H1 (cell line): ENCODE measurements at regions not wholly inside any gene's neighbourhood (a gene's known extent, or its start where the extent isn't known, plus 50 kb on each side); places are given as distances from the start of the nearest gene placed in this dataset.

ENCODE experiments used
- CTCF ChIA-PET: fragments of 300-600 bp; sonication (Branson Sonifier 250); formaldehyde crosslinking; loops from one replicate; lab custom pipeline; 2021; ENCODE audit not compliant: partially characterized antibody; lab: Charles Lee
- POLR2A ChIA-PET: fragments of 300-600 bp; sonication (Branson Sonifier 250); formaldehyde crosslinking; loops from one replicate; lab custom pipeline; 2021; ENCODE audit warnings: inconsistent platforms; ENCODE audit not compliant: partially characterized antibody; lab: Charles Lee
- DNase-seq, 2 experiments: peaks; one replicate each; pipeline versions ENCODE4 v3.0.0 to v3.0.0-alpha.2; 2010 to 2022; ENCODE audit warnings: low spot score in 2 of 2, low read depth in 1 of 2, mixed read lengths in 1 of 2
- FAIRE-seq: peaks from 2 replicates; lab custom pipeline; 2011; peaks lifted over from hg19 to GRCh38; lab: Jason Lieb, UNC
- H2AFZ ChIP-seq: 2 replicates; pipeline ENCODE4 v1.8.1; 2012; ENCODE audit warnings: low read length, inconsistent platforms
- H2AK5ac ChIP-seq: 2 replicates; pipeline ENCODE4 v1.6.1; 2013; ENCODE audit warnings: low read depth, low read length
- H2BK120ac ChIP-seq: replicated peaks from 2 replicates; pipeline ENCODE3; 2013; ENCODE audit warnings: low read depth, low read length, inconsistent platforms
- H2BK12ac ChIP-seq: 2 replicates; pipeline ENCODE4 v1.6.1; 2013; ENCODE audit warnings: low read depth, low read length
- H2BK15ac ChIP-seq: 2 replicates; pipeline ENCODE4 v1.6.1; 2013; ENCODE audit warnings: low read length
- H2BK20ac ChIP-seq: 2 replicates; pipeline ENCODE4 v1.6.1; 2013; ENCODE audit warnings: low read length
- H2BK5ac ChIP-seq: 2 replicates; pipeline ENCODE4 v1.6.1; 2013; ENCODE audit warnings: low read depth, low read length
- H3K14ac ChIP-seq: 2 replicates; pipeline ENCODE4 v1.6.1; 2013; ENCODE audit warnings: inconsistent platforms; ENCODE audit not compliant: insufficient read length
- H3K18ac ChIP-seq: 2 replicates; pipeline ENCODE4 v1.6.1; 2013; ENCODE audit warnings: low read length; ENCODE audit errors: extremely low read depth
- H3K23ac ChIP-seq: 2 replicates; pipeline ENCODE4 v1.6.1; 2013; ENCODE audit warnings: inconsistent platforms; ENCODE audit not compliant: insufficient read length
- H3K23me2 ChIP-seq: 2 replicates; pipeline ENCODE4 v1.6.1; 2013; ENCODE audit warnings: low read depth, low read length
- H3K27ac ChIP-seq: 2 replicates; pipeline ENCODE4 v1.6.1; 2011; ENCODE audit warnings: low read depth, low read length, inconsistent platforms
- H3K27me3 ChIP-seq, 4 experiments: replicated peaks in 1 of 4; 1 replicate in 1 of 4; 2 replicates in 3 of 4; pipeline versions ENCODE4 v1.6.1 to v1.8.1; 2011 to 2013; ENCODE audit warnings: low read length in 3 of 4, mild to moderate bottlenecking in 3 of 4, inconsistent platforms in 2 of 4, mixed read lengths in 2 of 4, moderate library complexity in 1 of 4; ENCODE audit not compliant: control insufficient read depth in 3 of 4, insufficient read depth in 3 of 4; ENCODE audit errors: extremely low read depth in 1 of 4
- H3K36me3 ChIP-seq, 4 experiments: 2 replicates each; pipeline versions ENCODE4 v1.6.1 to v1.8.1; 2011 to 2013; ENCODE audit warnings: mild to moderate bottlenecking in 4 of 4, low read length in 3 of 4, moderate library complexity in 2 of 4, control low read depth in 1 of 4, inconsistent platforms in 1 of 4; ENCODE audit not compliant: insufficient read depth in 4 of 4, control insufficient read depth in 2 of 4
- H3K4ac ChIP-seq: replicated peaks from 2 replicates; pipeline ENCODE3; 2013; ENCODE audit warnings: low read length, low read depth, mixed read lengths, inconsistent platforms; ENCODE audit not compliant: insufficient read length
- H3K4me1 ChIP-seq, 4 experiments: replicated peaks in 1 of 4; 1 replicate in 1 of 4; 2 replicates in 3 of 4; pipeline versions ENCODE4 v1.6.1 to v1.8.1; 2011 to 2013; ENCODE audit warnings: low read length in 3 of 4, inconsistent platforms in 2 of 4, mixed read lengths in 1 of 4; ENCODE audit not compliant: insufficient read depth in 4 of 4, control insufficient read depth in 3 of 4
- H3K4me2 ChIP-seq, 2 experiments: 2 replicates each; pipeline versions ENCODE4 v1.6.1 to v1.8.1; 2011 to 2013; ENCODE audit warnings: low read depth in 2 of 2, low read length in 2 of 2, control low read depth in 1 of 2, inconsistent platforms in 1 of 2, mild to moderate bottlenecking in 1 of 2; ENCODE audit not compliant: insufficient read depth in 1 of 2
- H3K4me3 ChIP-seq, 4 experiments: fragments of 200-600, 300-600 bp in 1 of 4; sonication (generic), shearing (Covaris generic), sonication (Bioruptor Twin) in 1 of 4; 2 replicates each; pipeline versions ENCODE4 v1.5.1 to v1.8.1; 2011 to 2016; ENCODE audit warnings: low read length in 4 of 4, low read depth in 3 of 4, control low read depth in 2 of 4, inconsistent platforms in 2 of 4, mild to moderate bottlenecking in 2 of 4, mixed read lengths in 1 of 4, moderate library complexity in 1 of 4; ENCODE audit not compliant: insufficient read depth in 2 of 4; ENCODE audit errors: extremely low read depth in 1 of 4
- H3K56ac ChIP-seq: replicated peaks from 2 replicates; pipeline ENCODE3; 2013; ENCODE audit warnings: low read depth, mild to moderate bottlenecking, mixed read lengths, low read length, inconsistent platforms; ENCODE audit not compliant: insufficient read length
- H3K79me1 ChIP-seq: 2 replicates; pipeline ENCODE4 v1.6.1; 2013; ENCODE audit warnings: low read depth, low read length, control low read depth
- H3K79me2 ChIP-seq, 2 experiments: 2 replicates each; pipeline versions ENCODE4 v1.6.1 to v1.8.1; 2012 to 2013; ENCODE audit warnings: low read length in 2 of 2, mild to moderate bottlenecking in 2 of 2, inconsistent platforms in 1 of 2; ENCODE audit not compliant: insufficient read depth in 2 of 2, control insufficient read depth in 1 of 2
- H3K9ac ChIP-seq, 4 experiments: replicated peaks in 1 of 4; 1 replicate in 1 of 4; 2 replicates in 3 of 4; pipeline versions ENCODE4 v1.6.1 to v1.8.1; 2011 to 2013; ENCODE audit warnings: low read depth in 3 of 4, low read length in 3 of 4, control low read depth in 2 of 4, mild to moderate bottlenecking in 2 of 4, moderate library complexity in 2 of 4, inconsistent platforms in 1 of 4; ENCODE audit errors: extremely low read depth in 1 of 4
- H3K9me3 ChIP-seq, 2 experiments: 2 replicates each; pipeline versions ENCODE4 v1.6.1 to v1.8.1; 2012 to 2013; ENCODE audit warnings: mild to moderate bottlenecking in 2 of 2, moderate library complexity in 2 of 2, control low read depth in 1 of 2, inconsistent platforms in 1 of 2, low read depth in 1 of 2, low read length in 1 of 2, mixed read lengths in 1 of 2; ENCODE audit not compliant: insufficient read depth in 2 of 2
- H4K20me1 ChIP-seq, 2 experiments: replicated peaks in 1 of 2; 2 replicates each; pipeline versions ENCODE3 to v1.8.1; 2011 to 2013; ENCODE audit warnings: inconsistent platforms in 2 of 2, low read length in 2 of 2, mild to moderate bottlenecking in 1 of 2; ENCODE audit not compliant: insufficient read depth in 2 of 2, control insufficient read depth in 1 of 2
- H4K5ac ChIP-seq: 2 replicates; pipeline ENCODE4 v1.6.1; 2013; ENCODE audit warnings: low read length, low read depth, mixed read lengths, inconsistent platforms; ENCODE audit not compliant: insufficient read length
- H4K8ac ChIP-seq: 2 replicates; pipeline ENCODE4 v1.8.0; 2013; ENCODE audit warnings: mild to moderate bottlenecking, moderate library complexity, low read length, inconsistent platforms; ENCODE audit not compliant: insufficient read depth; ENCODE audit errors: extremely low read depth
- H4K91ac ChIP-seq: replicated peaks from 2 replicates; pipeline ENCODE3; 2013; ENCODE audit warnings: low read length, mixed read lengths, inconsistent platforms; ENCODE audit not compliant: insufficient read length
- ATF3 ChIP-seq: IDR thresholded peaks from 2 replicates; pipeline ENCODE4 v1.6.1; 2011; ENCODE audit warnings: low read depth, mild to moderate bottlenecking, low read length; ENCODE audit not compliant: insufficient read depth
- RBBP5 ChIP-seq: IDR thresholded peaks from 2 replicates; pipeline ENCODE4 v1.7.1; 2012; ENCODE audit warnings: low read depth, mild to moderate bottlenecking, inconsistent platforms, low read length, moderate library complexity, borderline replicate concordance
- WGBS, 2 experiments: shearing (Covaris generic) in 1 of 2; methylation state at CpG; one replicate each; pipeline versions ENCODE4 v1.1.6 to v1.1.7; 2013 to 2015; ENCODE audit warnings: low lambda C conversion rate in 2 of 2, mixed read lengths in 2 of 2, inconsistent platforms in 1 of 2, low coverage in 1 of 2, missing lambda C conversion rate in 1 of 2; ENCODE audit not compliant: insufficient replicate concordance in 2 of 2, insufficient coverage in 1 of 2, insufficient read length in 1 of 2; ENCODE audit errors: extremely low coverage in 1 of 2, missing lambda C conversion rate in 1 of 2; 5-methylcytosine and 5-hydroxymethylcytosine counted together

- no peak overlapping the region for H2BK120ac ChIP-seq
- no peak overlapping the region for H2AFZ ChIP-seq
- no peak overlapping the region for H3K4me3 ChIP-seq
- H3K56ac ChIP-seq: no peak overlapping the region
- ChIA-PET CTCF (interaction anchor here (2.1 kb wide), 1 partner anchor 10 kb away, joined by 9 read pairs; no protein-coding TSS in a partner anchor), POLR2A (no interaction called here)
- DNase-seq: no peak
- no peak overlapping the region for H3K14ac ChIP-seq
- H2BK15ac ChIP-seq: no peak overlapping the region
- WGBS, 2 experiments: 90% methylated on average over 1 of the region's 1 CpG; no CpG with 5 or more reads in 1 of the 2 experiments
- H4K8ac ChIP-seq: no peak overlapping the region
- no peaks in the 10 kb centered on the region for H3K23me2 ChIP-seq
- no peaks in the 10 kb centered on the region for H3K4me1 ChIP-seq
- no peak overlapping the region for H2BK12ac ChIP-seq
- no peak for FAIRE-seq
- no peak overlapping the region for H3K27ac ChIP-seq
- no peaks in the 10 kb centered on the region for H3K36me3 ChIP-seq
- no peaks in the 10 kb centered on the region for H3K79me2 ChIP-seq
- H3K23ac ChIP-seq: no peak overlapping the region
- H3K9ac ChIP-seq: no peak overlapping the region
- H3K79me1 ChIP-seq: no peaks in the 10 kb centered on the region
- no peak overlapping the region for H2BK20ac ChIP-seq
- no peak overlapping the region for H4K91ac ChIP-seq
- H3K27me3 ChIP-seq: peaks cover 0 to 1% (median 0%) of the 10 kb centered on the region in 4 experiments; a peak in 1 of 7 replicates
- H4K5ac ChIP-seq: no peak overlapping the region
- H2AK5ac ChIP-seq: no peak overlapping the region
- H3K4ac ChIP-seq: no peak overlapping the region
- no peak overlapping the region for H2BK5ac ChIP-seq
- no peaks in the 10 kb centered on the region for H4K20me1 ChIP-seq
- H3K9me3 ChIP-seq: no peaks in the 10 kb centered on the region
- no peak overlapping the region for H3K4me2 ChIP-seq
- no peak overlapping the region for H3K18ac ChIP-seq
- TF ChIP-seq ATF3: no peak
- no peak for TF ChIP-seq RBBP5
Measured at GRCh38 chr4:106629268-106629625, 260.7 kb upstream of the GIMD1 start.
